ENCODE measurements at regions not wholly inside any gene's neighbourhood (a gene's known extent, or its start where the extent isn't known, plus 50 kb on each side); places are given as distances from the start of the nearest gene placed in this dataset.

GRCh38 chr1:185564816-185565215 is 169.4 kb upstream of the HMCN1 start:
- TF ChIP-seq CTCF (conservative IDR thresholded peaks at IDR 0.05), result no peak
- no peak for TF ChIP-seq ZFX (IDR thresholded peaks at IDR 0.05)

Data from C4-2B (cell line).